Neuronal stem cell (in vitro differentiated cells): ENCODE measurements at regions not wholly inside any gene's neighbourhood (a gene's known extent, or its start where the extent isn't known, plus 50 kb on each side); places are given as distances from the start of the nearest gene placed in this dataset.

ENCODE experiments used
- DNase-seq: peaks from one replicate; pipeline ENCODE4 v3.0.0-alpha.2; 2013; ENCODE audit warnings: low spot score
- H2AFZ ChIP-seq: one replicate; pipeline ENCODE4 v1.6.1; 2013; ENCODE audit warnings: mild to moderate bottlenecking, low read length, inconsistent platforms
- H2AK5ac ChIP-seq: 2 replicates; pipeline ENCODE4 v1.6.1; 2013; ENCODE audit warnings: low read depth, mild to moderate bottlenecking, inconsistent platforms, low read length, moderate library complexity, mixed read lengths
- H2BK120ac ChIP-seq: 2 replicates; pipeline ENCODE4 v1.6.1; 2013; ENCODE audit warnings: low read depth, mild to moderate bottlenecking, inconsistent platforms, low read length, moderate library complexity, mixed read lengths
- H2BK12ac ChIP-seq: one replicate; pipeline ENCODE4 v1.6.1; 2013; ENCODE audit warnings: low read length, inconsistent platforms
- H2BK15ac ChIP-seq: 2 replicates; pipeline ENCODE4 v1.6.1; 2013; ENCODE audit warnings: mild to moderate bottlenecking, low read length, inconsistent platforms, mixed read lengths
- H2BK5ac ChIP-seq: one replicate; pipeline ENCODE4 v1.6.1; 2013; ENCODE audit warnings: inconsistent platforms, mild to moderate bottlenecking, low read length, moderate library complexity
- H3K14ac ChIP-seq: one replicate; pipeline ENCODE4 v1.6.1; 2013; ENCODE audit warnings: low read length, inconsistent platforms
- H3K18ac ChIP-seq: 2 replicates; pipeline ENCODE4 v1.6.1; 2013; ENCODE audit warnings: low read length, inconsistent platforms
- H3K23ac ChIP-seq: 2 replicates; pipeline ENCODE4 v1.6.1; 2013; ENCODE audit warnings: low read depth, mild to moderate bottlenecking, mixed read lengths, low read length, inconsistent platforms; ENCODE audit not compliant: poor library complexity
- H3K27ac ChIP-seq: replicated peaks from 3 replicates; pipeline ENCODE4 v1.5.1; 2013; ENCODE audit warnings: low read length, inconsistent platforms
- H3K27me3 ChIP-seq, 3 experiments: 2 replicates each; pipeline ENCODE4 v1.6.1; 2013; ENCODE audit warnings: low read length in 3 of 3, mild to moderate bottlenecking in 2 of 3, inconsistent platforms in 1 of 3, low read depth in 1 of 3, mixed read lengths in 1 of 3, moderate library complexity in 1 of 3; ENCODE audit not compliant: control insufficient read depth in 3 of 3, insufficient read depth in 3 of 3
- H3K36me3 ChIP-seq, 2 donors: replicated peaks in 1 of 2; 2 replicates each; pipeline ENCODE4 v1.6.1; 2013; ENCODE audit warnings: low read length in 2 of 2; ENCODE audit not compliant: control insufficient read depth in 2 of 2, insufficient read depth in 2 of 2
- H3K4ac ChIP-seq: 2 replicates; pipeline ENCODE4 v1.6.1; 2013; ENCODE audit warnings: inconsistent platforms, mild to moderate bottlenecking, low read length, moderate library complexity
- H3K4me1 ChIP-seq, 2 donors: 1 replicate in 1 of 2; 2 replicates in 1 of 2; pipeline ENCODE4 v1.6.1; 2013; ENCODE audit warnings: low read length in 2 of 2, low read depth in 1 of 2; ENCODE audit not compliant: control insufficient read depth in 2 of 2, insufficient read depth in 1 of 2
- H3K4me2 ChIP-seq: one replicate; pipeline ENCODE4 v1.6.1; 2013; ENCODE audit warnings: mild to moderate bottlenecking, low read length, inconsistent platforms; ENCODE audit not compliant: insufficient read depth, poor library complexity, severe bottlenecking
- H3K4me3 ChIP-seq, 2 donors: 2 replicates each; pipeline ENCODE4 v1.5.1; 2013; ENCODE audit warnings: low read length in 2 of 2, mild to moderate bottlenecking in 2 of 2, inconsistent platforms in 1 of 2, moderate library complexity in 1 of 2
- H3K79me1 ChIP-seq: one replicate; pipeline ENCODE4 v1.6.1; 2013; ENCODE audit warnings: low read depth, mild to moderate bottlenecking, inconsistent platforms, low read length, moderate library complexity
- H3K9ac ChIP-seq: one replicate; pipeline ENCODE4 v1.6.1; 2013; ENCODE audit warnings: mild to moderate bottlenecking, low read depth, low read length, inconsistent platforms; ENCODE audit not compliant: poor library complexity
- H3K9me3 ChIP-seq, 2 donors: replicated peaks in 1 of 2; 2 replicates each; pipeline versions ENCODE3 to v1.6.1; 2013; ENCODE audit warnings: low read length in 2 of 2, mild to moderate bottlenecking in 2 of 2, inconsistent platforms in 1 of 2, low read depth in 1 of 2, mixed read lengths in 1 of 2, moderate library complexity in 1 of 2; ENCODE audit not compliant: control insufficient read depth in 2 of 2, insufficient read depth in 1 of 2
- H4K8ac ChIP-seq: one replicate; pipeline ENCODE4 v1.6.1; 2013; ENCODE audit warnings: low read depth, mild to moderate bottlenecking, inconsistent platforms, low read length, moderate library complexity
- H4K91ac ChIP-seq: one replicate; pipeline ENCODE4 v1.6.1; 2013; ENCODE audit warnings: low read length, low read depth, mild to moderate bottlenecking, inconsistent platforms; ENCODE audit not compliant: poor library complexity
- WGBS, 2 donors: extraction: QIAGEN DNeasy Blood & Tissue Kit; methylation state at CpG; one replicate each; pipeline ENCODE4 v1.1.7; 2013; ENCODE audit warnings: missing lambda C conversion rate in 2 of 2, mixed read lengths in 1 of 2; ENCODE audit not compliant: insufficient read length in 2 of 2, insufficient replicate concordance in 1 of 2; ENCODE audit errors: extremely low coverage in 2 of 2; 5-methylcytosine and 5-hydroxymethylcytosine counted together

DNA sequence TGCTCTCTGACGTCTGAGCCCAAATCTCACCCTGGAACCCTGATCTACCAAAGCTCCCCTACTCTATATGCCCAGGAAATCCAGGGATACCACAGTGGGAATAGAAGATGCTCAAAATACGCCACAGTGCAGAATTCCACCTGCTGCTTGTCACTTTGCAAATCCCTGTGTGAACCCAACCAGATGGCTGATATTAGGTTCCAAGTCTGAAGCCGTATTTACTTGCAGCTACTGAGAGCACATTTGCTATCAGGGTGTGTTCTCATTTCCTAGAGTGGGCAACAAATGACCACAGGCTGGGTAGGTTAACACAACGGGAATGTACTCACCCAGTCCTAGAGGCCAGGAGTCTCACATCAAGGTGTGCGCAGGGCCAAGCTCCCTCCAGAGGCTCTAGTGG, 126.8 kb downstream of the MXRA5 start:
- H2BK15ac ChIP-seq: no peak overlapping the region
- no peak overlapping the region for H2BK120ac ChIP-seq
- H3K36me3 ChIP-seq: no peaks in the 10 kb centered on the region
- DNase-seq: no peak
- H3K4me2 ChIP-seq: no peak overlapping the region
- no peak overlapping the region for H3K4ac ChIP-seq
- no peak overlapping the region for H3K23ac ChIP-seq
- no peaks in the 10 kb centered on the region for H3K79me1 ChIP-seq
- H2BK5ac ChIP-seq: no peak overlapping the region
- no peak overlapping the region for H2AK5ac ChIP-seq
- H3K14ac ChIP-seq: no peak overlapping the region
- H4K8ac ChIP-seq: no peak overlapping the region
- H3K4me1 ChIP-seq: no peaks in the 10 kb centered on the region
- H3K9me3 ChIP-seq: no peaks in the 10 kb centered on the region
- H3K9ac ChIP-seq: no peak overlapping the region
- H3K27ac ChIP-seq: no peak overlapping the region
- H3K27me3 ChIP-seq: no peaks in the 10 kb centered on the region
- H3K4me3 ChIP-seq: no peak overlapping the region
- no peak overlapping the region for H2AFZ ChIP-seq
- no CpG with 5 or more reads among the region's 5 CpGs for WGBS, 2 donors
- no peak overlapping the region for H3K18ac ChIP-seq
- H4K91ac ChIP-seq: no peak overlapping the region
- H2BK12ac ChIP-seq: no peak overlapping the region

DNA sequence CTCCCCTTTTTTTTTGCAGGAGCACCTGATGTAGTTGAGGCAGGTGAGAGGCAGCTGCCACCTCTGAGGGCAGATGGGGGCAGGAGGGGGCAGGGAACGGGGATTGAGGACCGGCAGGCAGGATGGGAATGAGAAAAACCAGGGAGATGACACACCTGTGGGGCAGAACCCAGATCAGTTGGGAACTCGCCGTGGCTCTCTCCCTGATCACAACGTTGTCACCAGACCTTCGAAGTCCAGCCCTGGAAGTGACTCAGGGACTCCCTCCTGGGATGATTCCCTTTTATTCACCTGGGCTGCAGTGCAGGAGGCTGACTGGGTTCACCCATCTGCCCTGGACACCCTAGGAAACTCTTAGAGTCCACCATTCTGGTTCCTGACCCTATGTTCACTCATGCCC, 127.2 kb downstream of the MXRA5 start:
- no peak overlapping the region for H3K9ac ChIP-seq
- no peak overlapping the region for H3K18ac ChIP-seq
- H3K36me3 ChIP-seq: no peaks in the 10 kb centered on the region
- no peak overlapping the region for H2AFZ ChIP-seq
- no CpG with 5 or more reads among the region's 6 CpGs for WGBS, 2 donors
- H3K9me3 ChIP-seq: no peaks in the 10 kb centered on the region
- no peak overlapping the region for H2BK15ac ChIP-seq
- no peak overlapping the region for H2AK5ac ChIP-seq
- no peak overlapping the region for H4K8ac ChIP-seq
- no peak overlapping the region for H2BK12ac ChIP-seq
- H3K14ac ChIP-seq: no peak overlapping the region
- no peak for DNase-seq
- H3K4me2 ChIP-seq: no peak overlapping the region
- no peak overlapping the region for H2BK5ac ChIP-seq
- H3K4me3 ChIP-seq: no peak overlapping the region
- H2BK120ac ChIP-seq: no peak overlapping the region
- H3K23ac ChIP-seq: no peak overlapping the region
- no peak overlapping the region for H3K27ac ChIP-seq
- H3K4me1 ChIP-seq: no peaks in the 10 kb centered on the region
- no peak overlapping the region for H4K91ac ChIP-seq
- no peaks in the 10 kb centered on the region for H3K27me3 ChIP-seq
- no peak overlapping the region for H3K4ac ChIP-seq
- no peaks in the 10 kb centered on the region for H3K79me1 ChIP-seq

DNA sequence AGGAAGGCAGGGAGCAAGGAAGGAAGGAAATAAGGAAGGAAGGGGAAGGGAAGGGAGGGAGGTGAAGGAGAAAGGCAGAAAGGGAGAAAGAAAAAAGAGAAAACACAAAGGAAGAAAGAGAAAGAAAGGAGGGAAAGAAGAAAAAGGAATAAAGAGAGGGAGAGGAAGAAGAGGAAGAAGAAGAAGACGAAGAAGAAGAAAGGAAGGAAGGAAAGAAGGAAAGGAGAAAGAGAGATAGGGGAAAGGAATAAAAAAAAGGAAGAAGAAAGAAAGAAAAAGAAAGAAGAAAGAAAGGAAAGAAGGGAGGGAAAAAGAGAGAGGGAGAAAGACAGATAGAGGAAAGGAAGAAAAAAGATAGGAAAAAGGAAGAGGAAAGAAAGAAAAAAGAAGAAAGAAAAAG, 128.0 kb downstream of the MXRA5 start:
- Histone ChIP-seq H3K14ac (no peak overlapping the region), H3K4ac (no peak overlapping the region), H4K8ac (no peak overlapping the region), H3K18ac (no peak overlapping the region), H2BK15ac (no peak overlapping the region), H3K27ac (no peak overlapping the region), H3K36me3 (no peaks in the 10 kb centered on the region), H3K79me1 (no peaks in the 10 kb centered on the region), H2BK5ac (no peak overlapping the region), H3K4me1 (no peaks in the 10 kb centered on the region), H3K4me2 (no peak overlapping the region), H3K23ac (no peak overlapping the region), H2AFZ (no peak overlapping the region), H4K91ac (no peak overlapping the region), H2BK12ac (no peak overlapping the region), H3K9me3 (no peaks in the 10 kb centered on the region), H3K9ac (no peak overlapping the region), H3K4me3 (no peak overlapping the region), H2AK5ac (no peak overlapping the region), H3K27me3 (no peaks in the 10 kb centered on the region), H2BK120ac (no peak overlapping the region)
- DNase-seq: no peak
- no CpG with 5 or more reads among the region's 1 CpG for WGBS, 2 donors

DNA sequence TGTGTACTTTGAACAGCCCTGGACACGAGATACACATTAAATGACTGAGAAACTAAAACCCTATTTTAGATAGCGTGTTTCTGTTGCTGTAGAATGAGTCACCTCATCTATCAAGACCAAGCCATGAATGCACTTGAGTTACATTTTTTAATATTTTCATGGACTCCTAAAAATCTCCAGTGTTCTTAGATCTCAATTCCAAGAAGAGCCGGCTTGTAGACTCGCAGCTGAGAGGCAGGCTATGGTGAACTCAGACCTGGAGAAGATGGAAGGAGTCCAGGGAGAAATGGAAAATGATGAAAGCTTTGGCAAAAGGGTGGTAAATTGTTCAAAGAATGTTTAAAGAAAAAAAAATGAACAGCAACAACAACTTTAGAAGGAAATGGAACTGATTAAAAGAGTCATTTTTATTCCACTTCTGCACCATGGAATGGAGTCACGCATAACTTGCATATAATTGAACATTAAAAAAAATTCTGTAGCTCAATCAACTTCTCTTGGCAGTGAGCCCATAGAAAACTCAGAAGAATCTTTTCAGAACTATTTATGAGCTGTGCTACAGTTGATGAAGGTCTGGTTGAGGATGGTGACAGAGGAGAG, 129.8 kb downstream of the MXRA5 start:
- Histone ChIP-seq H3K23ac (no peak overlapping the region), H3K4ac (no peak overlapping the region), H3K4me2 (no peak overlapping the region), H3K4me1 (no peaks in the 10 kb centered on the region), H2AFZ (no peak overlapping the region), H2BK5ac (no peak overlapping the region), H3K27me3 (no peaks in the 10 kb centered on the region), H3K9me3 (no peaks in the 10 kb centered on the region), H3K79me1 (no peaks in the 10 kb centered on the region), H2BK12ac (no peak overlapping the region), H4K8ac (no peak overlapping the region), H3K27ac (no peak overlapping the region), H4K91ac (no peak overlapping the region), H2BK120ac (no peak overlapping the region), H3K4me3 (no peak overlapping the region), H2AK5ac (no peak overlapping the region), H2BK15ac (no peak overlapping the region), H3K14ac (no peak overlapping the region), H3K36me3 (no peaks in the 10 kb centered on the region), H3K18ac (no peak overlapping the region), H3K9ac (no peak overlapping the region)
- no peak for DNase-seq
- no CpG with 5 or more reads among the region's 5 CpGs for WGBS, 2 donors
